Right lobe of liver (tissue), 4 donors: ENCODE measurements at regions not wholly inside any gene's neighbourhood (a gene's known extent, or its start where the extent isn't known, plus 50 kb on each side); places are given as distances from the start of the nearest gene placed in this dataset.

Experiments
- CTCF ChIP-seq, 4 donors: fragments of 200-600 bp in 3 of 4; fragments of 450-650 bp in 1 of 4; IDR thresholded peaks; one replicate each; pipeline versions ENCODE4 v1.5.1 to v1.8.0; 2016 to 2022; ENCODE audit warnings: antibody characterized with exemption in 4 of 4, mild to moderate bottlenecking in 2 of 4
- POLR2A ChIP-seq: fragments of 450-650 bp; IDR thresholded peaks from one replicate; pipeline ENCODE4 v1.6.1; 2017; ENCODE audit warnings: antibody characterized with exemption, mild to moderate bottlenecking
- donor health status: DM: no; HTN: no; CAD: no.
- donor health status: DM: no; HTN: no; CAD: no.
- donor health status: DM: no; HTN: yes; CAD: no.

- TF ChIP-seq POLR2A = no peak
- TF ChIP-seq CTCF (IDR thresholded peaks at IDR 0.05) = no peak
Observed at GRCh38 chr17:34151102-34151501, 104.0 kb upstream of the CCL2 start.
